ENCODE measurements at regions not wholly inside any gene's neighbourhood (a gene's known extent, or its start where the extent isn't known, plus 50 kb on each side); places are given as distances from the start of the nearest gene placed in this dataset.
A peak's percentile ranks its signal among the peaks of the same experiment; 100 is the strongest.

DNA sequence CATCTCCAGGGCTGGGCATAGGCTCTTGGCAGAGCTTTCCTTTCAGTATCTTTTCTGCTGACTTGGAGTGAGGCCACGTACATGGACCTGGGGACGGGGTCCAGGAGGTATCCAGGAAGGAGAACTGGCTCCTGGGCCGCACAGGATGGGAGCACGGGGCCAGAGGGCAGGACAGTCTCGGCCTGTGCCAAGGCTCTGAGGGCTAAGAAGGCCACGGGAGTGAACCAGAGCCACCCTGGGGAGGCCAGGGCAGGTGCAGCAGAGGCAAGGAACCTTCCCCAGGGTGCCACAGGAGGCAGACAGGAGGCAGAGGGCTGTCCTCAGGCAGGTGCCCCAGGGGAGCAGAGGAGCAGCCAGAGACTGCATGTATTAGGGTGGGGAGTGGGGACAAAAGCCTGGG is 50.3 kb downstream of the PLXNA1 start:
- no peak for DNase-seq

DNA sequence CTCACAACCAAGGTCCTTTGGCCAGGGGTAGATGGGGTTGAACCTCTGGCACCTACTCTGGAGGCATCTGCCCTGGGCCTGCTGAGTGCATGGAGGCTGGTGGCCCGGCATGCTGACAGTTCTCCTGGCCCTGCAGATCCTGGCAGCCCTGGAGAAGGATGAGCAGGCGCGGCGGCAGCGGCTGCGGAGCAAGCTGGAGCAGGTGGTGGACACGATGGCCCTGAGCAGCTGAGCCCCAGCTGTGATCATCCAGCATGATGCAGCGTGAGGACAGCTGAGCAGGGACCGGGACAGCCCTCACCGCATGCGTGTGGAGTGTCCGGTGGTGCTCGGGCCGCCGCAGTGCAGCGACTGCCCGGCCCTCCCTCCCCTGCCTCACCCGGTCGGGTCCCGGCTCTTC is 50.9 kb downstream of the PLXNA1 start:
- DNase-seq = peak; percentile 79

GRCh38 chr3:127034195-127034989 is 51.5 kb downstream of the PLXNA1 start:
- DNase-seq = no peak

DNA sequence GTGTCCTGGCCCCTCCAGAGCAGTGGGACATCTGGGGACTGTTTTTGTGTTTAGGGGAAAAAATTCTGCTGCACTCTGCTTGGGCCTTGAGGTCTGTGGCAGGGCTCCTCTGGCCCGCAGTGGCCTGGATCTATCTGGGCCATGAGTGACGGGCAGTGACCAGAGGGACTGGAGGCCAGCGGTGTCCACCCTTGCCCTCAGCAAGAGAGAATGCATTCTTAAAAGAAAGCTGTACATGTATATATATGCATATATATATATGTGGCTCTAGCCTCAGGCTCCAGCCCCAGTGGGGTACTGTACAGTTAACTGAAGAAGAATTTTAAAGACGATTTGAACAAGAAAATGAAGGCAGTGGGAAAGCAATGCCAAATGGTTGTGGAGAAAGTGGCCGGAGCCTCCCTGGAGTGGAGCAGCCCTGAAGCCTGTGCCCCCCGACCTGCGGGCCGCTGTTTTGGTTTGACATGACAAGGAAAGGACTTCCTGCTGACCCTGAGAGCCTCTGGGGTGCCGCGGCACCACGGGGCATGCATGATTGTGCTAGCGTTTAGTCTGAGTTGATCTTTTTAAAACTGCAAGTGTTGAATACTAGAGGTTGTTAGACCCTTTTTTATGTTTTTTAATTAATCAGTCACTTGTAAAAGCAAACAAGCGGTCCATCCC is 52.2 kb downstream of the PLXNA1 start:
- DNase-seq = no peak

DNA sequence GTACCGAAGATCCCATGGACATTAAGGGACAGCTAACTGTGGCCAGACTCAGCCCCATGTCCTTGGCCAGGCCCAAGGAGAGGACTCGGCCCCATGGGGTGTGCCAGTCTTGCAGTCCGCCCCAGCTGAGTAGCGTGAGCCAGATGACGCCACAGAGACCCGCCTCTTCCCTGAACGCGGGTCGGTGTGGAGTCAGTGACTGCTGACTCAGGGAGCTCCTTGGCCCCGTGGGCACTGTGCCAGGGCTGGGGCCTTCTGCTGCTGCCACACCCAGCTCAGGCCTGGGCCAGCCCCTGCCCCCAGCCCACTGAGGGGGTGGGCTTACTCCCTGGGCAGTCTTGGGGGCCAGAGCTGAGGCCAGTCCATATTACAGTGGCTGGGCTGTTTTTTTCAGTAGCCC is 52.8 kb downstream of the PLXNA1 start:
- DNase-seq = peak; percentile 62

GRCh38 chr3:127036209-127037020 is 53.5 kb downstream of the PLXNA1 start:
- peak; percentile 21 for DNase-seq

GRCh38 chr3:127037021-127037400 is 54.1 kb downstream of the PLXNA1 start:
- DNase-seq = no peak

GRCh38 chr3:127037418-127037841 is 54.5 kb downstream of the PLXNA1 start:
- peak; percentile 41 for DNase-seq

DNA sequence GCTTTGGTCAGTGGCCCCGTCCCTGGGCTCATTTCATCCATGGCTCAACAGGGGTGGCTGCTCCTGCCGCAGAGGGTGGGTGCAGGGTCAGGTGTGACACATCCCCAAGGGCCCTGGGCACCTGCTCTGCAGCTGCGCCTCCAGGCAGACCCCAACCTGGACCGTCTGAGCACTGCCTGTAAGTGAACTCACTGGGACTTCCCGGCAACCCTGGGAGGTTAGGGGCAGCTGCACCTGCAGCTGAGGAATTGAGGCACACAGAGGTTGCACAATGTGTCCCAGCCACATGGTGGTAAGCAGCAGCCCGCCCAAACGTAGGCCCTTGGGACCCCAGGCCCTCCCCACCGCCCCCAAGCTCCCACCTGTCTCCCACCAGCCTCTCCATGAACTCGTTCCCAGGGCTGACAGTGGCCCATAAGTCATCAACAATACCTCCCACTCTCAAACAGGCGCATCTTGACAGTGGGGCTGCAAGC is 55.1 kb downstream of the PLXNA1 start:
- DNase-seq = peak; percentile 35

- DNase-seq = peak; percentile 20
These were observed 55.6 kb downstream of the PLXNA1 start for GRCh38 chr3:127038466-127038865.

- DNase-seq = peak; percentile 16
These were observed 56.1 kb downstream of the PLXNA1 start for GRCh38 chr3:127038923-127039581.

DNA sequence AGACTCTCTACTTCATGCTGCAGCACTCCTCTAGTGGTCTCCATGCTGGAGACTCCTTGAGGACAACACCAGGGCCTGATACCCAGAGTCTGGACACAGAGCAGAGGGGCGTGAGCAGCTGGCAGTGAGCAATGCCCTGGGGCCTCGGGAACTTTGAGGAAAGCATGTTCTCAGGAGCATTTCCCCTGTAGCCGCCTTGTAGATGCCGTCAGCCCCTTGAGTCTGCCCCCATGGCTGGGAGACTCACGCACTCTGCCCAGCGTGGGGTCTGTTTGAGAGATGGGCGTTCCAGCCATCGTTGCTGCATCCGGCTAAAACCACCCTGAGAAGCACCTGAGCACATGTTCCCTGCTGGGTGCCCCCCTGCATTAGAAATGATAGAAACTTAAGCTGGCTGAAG is 56.8 kb downstream of the PLXNA1 start:
- DNase-seq = peak; percentile 18

DNA sequence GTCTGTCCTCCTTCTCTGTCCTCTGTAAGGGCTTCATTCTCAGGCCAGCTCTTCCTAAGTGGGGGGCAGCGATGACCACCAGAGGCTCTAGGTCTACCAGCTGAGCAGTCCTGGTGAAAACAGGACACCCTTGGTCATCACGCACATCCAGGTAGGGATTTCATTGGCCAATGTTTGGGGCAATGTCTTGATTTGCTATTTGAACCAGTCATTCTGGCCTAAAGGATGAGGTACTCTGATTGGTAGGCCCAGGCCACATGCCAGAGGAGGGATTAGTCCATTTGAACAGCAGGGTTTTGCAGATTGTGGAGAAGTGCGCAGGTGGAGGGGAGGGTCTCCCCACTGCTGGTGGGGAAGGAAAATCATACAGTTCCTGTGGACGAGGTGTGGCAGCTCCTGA is 57.3 kb downstream of the PLXNA1 start:
- DNase-seq = peak; percentile 13

DNA sequence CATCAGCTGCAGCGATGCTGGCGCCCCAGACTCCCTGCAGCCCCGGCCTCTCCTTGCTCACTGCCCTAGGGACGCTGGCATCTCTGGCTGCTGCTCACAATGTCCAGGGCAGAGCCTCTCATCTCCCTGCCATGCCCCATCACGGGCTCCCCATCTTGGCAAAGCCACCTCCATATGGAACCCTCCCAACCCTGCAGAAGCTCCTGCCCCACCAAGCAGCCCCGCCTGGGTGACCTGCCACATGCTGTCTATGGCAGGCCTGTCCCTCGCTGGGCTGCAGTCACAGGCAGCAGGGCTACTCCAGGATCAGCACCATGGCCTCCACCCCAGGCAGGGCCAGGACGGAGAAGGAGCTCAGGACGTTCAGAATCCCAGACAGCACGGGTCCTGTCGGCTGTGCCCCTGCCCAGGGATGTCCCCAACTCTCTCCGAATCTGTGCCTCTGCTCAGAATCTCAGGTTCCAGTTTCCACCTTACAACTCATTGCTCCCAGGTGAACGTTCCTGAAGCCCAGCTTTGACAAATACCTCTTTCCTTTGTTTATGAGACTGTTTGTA is 58.4 kb downstream of the PLXNA1 start:
- peak; percentile 15 for DNase-seq

DNA sequence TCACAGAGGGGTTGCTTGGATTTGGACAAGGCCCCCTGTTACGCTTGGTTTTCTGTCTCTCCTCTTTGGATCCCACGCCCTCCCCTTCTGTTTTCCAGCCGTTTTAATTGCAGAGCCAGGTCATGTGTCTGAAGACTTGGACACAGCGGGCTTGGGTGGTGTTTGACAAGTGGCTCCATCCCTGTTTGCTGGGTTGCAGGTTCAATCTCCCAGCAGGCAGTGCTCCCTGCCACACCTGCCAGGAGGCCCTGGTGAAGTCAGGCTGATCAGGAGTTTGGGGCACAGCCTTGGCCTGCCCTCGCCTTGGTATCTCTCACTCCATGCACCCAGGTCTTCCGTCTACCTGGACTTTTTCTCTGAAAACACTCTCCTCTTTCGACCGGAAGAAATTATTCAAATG is 59.0 kb downstream of the PLXNA1 start:
- peak; percentile 18 for DNase-seq

DNA sequence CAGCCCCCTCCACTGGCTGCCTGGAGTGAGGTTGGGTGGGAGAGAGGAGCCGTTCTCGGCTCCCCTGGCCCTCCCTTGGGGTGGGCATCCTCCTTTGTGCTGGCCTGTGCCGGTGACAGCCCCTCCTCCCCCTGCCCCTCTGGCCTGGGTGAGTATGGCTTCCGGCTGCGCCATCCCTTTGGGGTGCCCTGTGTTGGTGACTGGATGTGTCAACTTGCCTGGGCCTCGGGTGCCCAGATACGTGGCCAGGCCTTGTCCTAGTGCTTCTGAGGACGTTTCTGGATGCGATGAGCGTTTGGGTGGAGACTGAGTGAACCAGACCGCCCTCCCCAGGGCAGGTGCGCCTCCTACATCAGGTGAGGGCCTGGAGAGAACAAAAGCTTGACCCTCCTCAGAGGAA is 59.7 kb downstream of the PLXNA1 start:
- DNase-seq = peak; percentile 18

GRCh38 chr3:127043041-127043641 is 60.2 kb downstream of the PLXNA1 start:
- peak; percentile 57 for DNase-seq

- DNase-seq = peak; percentile 14
These were observed 61.0 kb downstream of the PLXNA1 start for GRCh38 chr3:127043731-127044510.

DNA sequence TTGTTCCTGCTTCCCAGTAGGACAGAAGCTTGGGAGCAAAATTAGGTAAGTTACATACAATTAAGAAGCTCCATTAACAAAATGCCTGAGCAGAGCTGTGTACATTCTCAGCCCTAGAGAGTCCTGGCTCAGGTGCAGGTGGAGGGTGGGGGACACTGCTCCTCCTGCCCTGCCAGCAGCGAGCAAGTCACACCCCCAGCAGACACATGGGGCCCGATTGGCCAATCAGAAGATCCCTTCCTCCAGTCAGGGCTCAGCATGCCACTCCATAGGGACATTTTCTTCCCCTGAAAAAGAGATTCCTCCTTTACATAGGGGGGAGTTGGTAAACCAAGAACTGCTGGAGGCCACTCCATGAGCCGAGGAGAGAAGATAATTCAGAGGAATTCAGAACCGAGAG is 62.1 kb downstream of the PLXNA1 start:
- DNase-seq = no peak

- peak; percentile 7 for DNase-seq
These were observed 62.6 kb downstream of the PLXNA1 start for GRCh38 chr3:127045435-127046045.

DNA sequence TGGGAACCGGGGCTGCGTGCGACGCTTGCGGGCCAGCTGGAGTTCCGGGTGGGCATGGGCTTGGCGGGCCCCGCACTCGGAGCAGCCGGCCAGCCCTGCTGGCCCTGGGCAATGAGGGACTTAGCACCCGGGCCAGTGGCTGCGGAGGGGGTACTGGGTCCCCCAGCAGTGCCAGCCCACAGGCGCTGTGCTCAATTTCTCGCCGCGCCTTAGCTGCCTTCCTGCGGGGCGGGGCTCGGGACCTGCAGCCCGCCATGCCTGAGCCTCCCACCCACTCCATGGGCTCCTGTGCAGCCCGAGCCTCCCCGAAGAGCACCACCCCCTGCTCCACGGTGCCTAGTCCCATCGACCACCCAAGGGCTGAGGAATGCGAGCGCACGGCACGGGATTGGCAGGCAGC is 63.8 kb downstream of the PLXNA1 start:
- peak; percentile 4 for DNase-seq

Measured in right hindlimb (tissue), 1 donor.